ENCODE measurements at regions not wholly inside any gene's neighbourhood (a gene's known extent, or its start where the extent isn't known, plus 50 kb on each side); places are given as distances from the start of the nearest gene placed in this dataset.

DNA sequence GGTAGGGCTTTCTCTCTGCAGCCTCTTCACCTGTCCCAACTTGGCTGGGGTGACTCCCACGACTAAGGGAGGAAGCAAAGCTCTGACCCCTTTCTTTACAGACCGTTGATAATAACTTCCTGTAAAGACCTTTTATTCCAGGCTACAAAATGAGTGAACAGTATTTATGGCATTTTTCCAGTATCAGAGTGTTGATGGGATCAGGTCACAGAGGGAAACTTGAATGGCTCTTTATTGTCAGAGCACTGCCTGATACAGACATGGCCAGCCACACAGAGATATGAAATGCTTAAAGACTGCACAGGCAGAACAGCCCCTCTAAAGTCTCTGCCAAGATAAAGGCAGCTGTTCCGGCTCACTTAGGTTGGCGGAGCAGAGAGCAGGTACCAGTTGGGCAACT lies 1033.9 kb upstream of the NR2F2 start:
- no peak for DNase-seq

DNA sequence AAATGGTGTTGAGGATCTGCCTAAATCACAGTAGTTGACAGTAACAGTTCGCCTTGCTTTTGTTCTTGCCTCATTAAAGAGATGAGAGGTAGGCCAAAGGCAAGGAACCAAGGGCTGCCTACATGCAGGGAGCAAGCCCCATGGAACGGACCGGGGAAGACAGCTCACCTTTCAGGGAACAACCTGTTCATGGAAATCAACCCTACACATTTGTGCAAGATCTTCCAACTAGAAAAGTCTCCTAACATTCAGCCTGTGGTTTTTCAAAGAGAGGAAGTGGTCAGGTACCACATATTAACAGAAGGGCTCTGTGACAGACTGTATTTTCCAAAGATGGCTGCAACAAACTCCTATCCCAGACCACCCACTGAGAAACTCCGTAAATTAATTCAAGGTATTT lies 1031.8 kb upstream of the NR2F2 start:
- no peak for DNase-seq

GRCh38 chr15:95300958-95301357 lies 1029.5 kb upstream of the NR2F2 start:
- no peak for DNase-seq

DNA sequence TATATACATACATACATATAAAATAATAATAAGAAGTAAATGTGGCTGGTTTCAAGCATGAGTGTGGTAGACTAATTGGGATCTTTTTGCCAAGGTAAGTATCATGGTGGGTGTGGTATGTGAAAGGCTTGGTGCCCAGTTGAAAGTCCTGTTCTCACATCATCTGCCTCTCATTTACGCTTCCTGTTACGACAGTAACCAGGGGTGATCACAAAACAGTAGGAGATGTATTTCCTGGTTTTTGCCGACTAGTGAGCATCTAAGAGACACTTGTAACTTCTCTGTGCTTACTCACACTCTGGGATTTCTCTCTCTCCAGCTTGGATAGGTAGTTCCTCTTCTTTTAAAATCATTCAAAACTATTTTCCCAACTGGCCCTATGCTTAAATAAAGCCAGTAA lies 1028.3 kb upstream of the NR2F2 start:
- no peak for DNase-seq

GRCh38 chr15:95302809-95303208 lies 1027.7 kb upstream of the NR2F2 start:
- DNase-seq, result no peak

DNA sequence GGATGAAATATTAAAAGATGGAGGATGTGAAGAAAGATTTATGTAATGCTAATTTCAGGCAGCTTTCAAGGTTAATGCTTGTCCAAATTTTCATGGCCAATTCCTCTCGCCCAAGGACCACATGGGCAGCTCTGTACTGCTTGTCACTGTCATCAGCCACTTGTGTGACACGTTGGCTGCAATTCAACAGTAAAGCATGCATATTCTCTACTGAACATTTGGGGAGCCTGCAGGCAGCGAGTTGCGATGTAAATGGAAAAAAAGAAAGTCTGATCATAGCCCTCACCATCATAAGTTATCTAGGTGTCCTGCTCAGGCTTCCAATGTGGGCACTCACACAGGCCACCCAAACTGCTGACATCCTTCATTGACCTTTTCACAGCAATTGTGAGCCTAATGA lies 1026.8 kb upstream of the NR2F2 start:
- no peak for DNase-seq

DNA sequence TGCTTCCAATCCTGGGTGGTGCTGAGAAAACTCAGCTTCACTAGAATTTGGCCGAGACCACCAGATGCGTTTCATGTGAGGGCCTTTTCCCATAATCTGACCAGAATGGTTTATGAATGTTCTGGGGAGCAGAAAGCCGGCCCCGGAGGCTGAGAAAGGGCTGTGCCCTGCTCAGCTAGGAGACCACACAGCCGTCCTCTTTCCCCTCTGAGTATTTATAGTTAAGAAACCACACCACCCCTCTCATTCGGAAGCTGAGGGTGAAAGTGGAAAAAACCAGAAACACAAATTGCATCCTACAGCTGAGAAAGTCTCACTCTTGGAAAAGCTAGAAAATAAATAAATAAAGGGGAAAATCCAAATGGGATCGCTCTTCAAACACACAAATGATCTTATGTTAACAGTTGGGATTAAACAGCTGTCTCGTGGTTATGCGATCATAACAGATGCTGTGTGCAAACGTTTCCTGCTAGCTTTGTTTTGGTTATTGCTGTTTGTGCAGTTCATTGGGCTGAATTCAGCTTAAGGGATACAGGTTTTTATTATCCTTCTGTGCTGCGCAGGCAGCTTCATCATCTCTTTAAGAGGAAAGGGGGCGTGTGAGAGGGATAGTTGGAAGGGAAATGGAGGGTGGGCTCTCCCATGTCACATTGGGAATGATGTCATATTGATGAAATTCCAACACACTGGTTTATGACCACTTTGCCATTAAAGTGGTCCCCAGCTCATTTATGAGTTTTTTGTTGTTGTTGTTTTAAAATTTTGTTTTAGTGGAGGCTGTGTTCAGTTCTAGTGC lies 1026.2 kb upstream of the NR2F2 start:
- no peak for DNase-seq

- no peak for DNase-seq
Observed at GRCh38 chr15:95304947-95305400, 1025.5 kb upstream of the NR2F2 start.

DNA sequence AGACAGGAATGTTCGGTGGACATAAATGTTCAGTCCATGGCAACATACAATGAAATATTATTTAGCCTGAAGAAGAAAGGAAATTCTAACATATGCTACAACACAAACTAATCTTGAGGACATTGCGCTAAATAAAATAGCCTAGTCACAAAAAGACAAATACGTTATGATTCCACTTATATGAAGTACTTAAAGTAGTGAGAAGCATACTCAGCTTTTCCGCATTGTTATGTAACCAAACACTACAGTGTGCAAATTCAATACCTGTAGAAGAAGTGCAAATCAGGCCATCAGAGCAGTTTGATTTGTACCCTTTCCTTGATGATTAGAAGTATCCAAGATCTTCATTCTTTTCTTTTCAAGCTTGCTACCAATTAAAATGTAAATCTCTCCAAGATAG lies 1023.4 kb upstream of the NR2F2 start:
- no peak for DNase-seq

- no peak for DNase-seq
Observed at GRCh38 chr15:95319242-95319641, 1011.3 kb upstream of the NR2F2 start.

- no peak for DNase-seq
Observed at GRCh38 chr15:95323796-95324195, 1006.7 kb upstream of the NR2F2 start.

- DNase-seq, result no peak
Observed at GRCh38 chr15:95324656-95325055, 1005.8 kb upstream of the NR2F2 start.

GRCh38 chr15:95325763-95326404 lies 1004.6 kb upstream of the NR2F2 start:
- no peak for DNase-seq

DNA sequence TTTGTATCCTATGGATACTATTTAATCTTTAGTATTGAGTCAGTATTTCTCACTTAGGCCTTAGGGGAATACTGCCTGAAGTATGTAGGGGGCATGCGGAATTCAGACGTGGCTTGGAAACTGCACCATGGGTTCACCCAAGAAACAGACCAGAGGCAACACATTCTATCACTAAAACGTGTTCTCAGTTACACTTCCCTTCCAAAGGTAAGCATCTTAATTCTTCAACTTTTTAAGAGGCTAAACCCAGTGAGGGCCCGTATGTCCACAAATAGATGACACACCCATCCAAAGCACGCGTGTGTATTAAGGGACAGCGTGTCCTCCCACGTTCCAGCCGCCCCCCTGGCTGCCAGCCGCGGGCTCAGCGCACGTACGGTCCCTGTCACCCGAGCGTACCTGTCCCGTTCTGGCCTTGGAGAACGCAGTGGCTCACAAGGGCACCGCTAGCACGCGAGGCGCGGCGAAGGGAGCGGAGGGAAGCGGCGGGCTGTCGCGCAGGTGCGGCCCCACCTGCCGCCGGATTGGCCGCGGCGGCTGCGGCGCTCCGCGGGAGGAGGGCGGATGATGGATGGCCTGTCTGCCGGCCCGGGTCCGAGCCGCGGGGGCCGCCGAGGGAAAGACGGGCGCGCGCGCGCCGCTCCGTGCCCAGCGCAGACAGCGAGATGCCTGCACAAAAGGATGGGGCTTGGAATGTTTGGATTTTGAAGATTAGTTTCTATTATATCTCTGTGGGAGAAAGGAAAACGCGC lies 1003.9 kb upstream of the NR2F2 start:
- DNase-seq, result no peak

DNA sequence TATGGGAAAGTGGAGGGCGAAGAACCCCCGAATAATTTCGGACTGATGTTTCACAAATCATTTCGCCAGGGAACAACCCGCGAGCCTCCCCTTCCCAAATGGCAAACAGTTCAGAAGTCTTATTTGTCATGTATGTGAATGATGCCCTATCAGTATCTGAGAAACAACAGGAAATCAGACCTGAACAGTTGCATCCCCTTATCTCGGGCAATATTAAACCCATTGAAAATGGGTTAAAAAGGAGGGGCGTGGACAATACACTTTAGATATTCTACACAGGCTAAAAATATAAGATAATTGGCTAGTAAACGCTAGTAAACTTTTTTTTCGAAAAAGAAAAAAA lies 1003.3 kb upstream of the NR2F2 start:
- DNase-seq, result no peak

- no peak for DNase-seq
Observed at GRCh38 chr15:95327661-95328060, 1002.8 kb upstream of the NR2F2 start.

DNA sequence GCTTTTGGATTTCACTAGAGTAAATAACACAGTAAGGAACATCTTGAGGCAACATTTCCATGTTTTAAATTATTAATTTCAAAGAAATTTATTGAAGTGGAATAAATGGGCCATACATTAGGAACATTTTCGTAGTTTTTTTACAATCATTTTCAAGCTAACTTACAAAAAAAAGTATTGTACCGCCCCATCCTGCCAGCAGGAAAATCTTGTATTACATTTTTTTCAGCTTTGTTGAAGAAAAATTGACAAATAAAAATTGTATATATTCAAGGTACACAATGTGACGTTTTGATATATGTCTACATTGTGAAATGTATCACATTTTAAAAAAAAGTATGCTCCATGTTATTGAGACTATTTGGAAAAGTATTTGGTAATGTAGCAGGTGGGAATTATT lies 1001.9 kb upstream of the NR2F2 start:
- DNase-seq, result no peak

DNA sequence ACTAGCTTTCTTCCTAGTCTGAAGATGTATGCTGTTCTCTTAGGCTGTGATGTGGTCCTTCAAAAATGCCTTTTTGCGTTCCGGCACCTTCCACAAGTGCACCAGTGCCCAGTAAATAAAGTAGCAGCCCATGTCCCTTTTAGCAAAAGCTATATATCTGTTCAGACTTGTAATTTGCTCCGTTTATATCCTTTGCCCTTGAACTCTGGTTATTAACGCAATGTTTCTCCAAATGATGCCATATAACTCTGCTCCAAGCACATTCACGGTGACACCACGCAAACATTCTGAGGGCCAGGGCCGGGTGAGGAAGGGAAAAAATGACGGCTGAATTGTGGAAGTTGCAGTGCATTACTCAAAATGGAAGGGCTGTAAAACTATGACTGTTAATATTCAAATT lies 1001.1 kb upstream of the NR2F2 start:
- no peak for DNase-seq

DNA sequence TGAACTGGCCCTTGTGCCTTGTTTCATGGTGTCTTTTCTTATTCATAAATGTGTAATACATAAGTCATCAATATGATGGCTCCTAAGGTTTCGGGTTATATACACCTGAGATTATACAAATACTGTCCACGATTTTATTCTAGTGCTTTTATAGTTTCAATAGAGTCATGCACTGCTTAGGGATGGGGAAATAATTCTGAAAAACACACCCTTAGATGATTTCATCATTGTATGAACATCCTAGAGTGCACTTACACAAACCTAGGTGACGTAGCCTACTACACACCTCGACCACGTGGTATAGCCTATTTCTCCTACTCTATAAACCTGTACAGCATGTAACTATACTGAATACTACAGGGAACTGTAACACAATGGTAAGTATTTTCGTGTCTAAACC lies 988.8 kb upstream of the NR2F2 start:
- DNase-seq, result no peak

- no peak for DNase-seq
Observed at GRCh38 chr15:95345867-95346266, 984.6 kb upstream of the NR2F2 start.

DNA sequence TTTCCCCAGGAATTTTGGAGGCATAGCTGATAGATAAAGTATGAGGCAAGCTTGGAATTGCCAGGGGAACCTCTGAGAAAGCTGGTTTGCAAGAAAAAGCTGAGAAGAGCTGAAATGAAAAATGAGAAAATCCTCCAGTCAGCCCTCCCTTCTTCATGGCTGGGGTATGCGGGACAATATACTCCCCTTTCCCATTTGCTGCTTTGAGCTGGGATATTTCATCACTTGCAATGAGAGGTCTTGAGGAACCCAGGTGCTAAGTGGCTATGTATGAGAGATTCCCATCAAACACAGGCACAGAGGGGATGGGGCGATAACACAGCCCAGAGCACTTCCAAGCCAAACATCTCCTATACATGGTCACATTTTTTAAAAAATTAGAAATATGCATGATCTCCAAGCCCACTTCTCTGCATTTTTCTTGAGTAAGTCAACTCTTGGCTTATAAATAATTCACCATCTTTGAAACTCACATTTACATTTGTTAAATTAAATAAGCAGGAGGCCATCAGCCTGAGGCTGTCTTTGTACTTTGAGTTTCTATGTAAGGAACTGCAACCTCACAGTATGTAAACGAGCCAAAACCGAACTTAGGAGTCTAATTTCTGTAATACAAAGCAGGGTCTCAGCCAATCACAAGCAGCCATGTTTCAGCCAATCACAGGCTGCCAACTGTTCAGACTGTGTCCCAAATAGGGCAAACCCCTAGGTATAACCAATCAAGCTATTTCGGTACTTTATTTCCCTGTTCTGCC lies 983.6 kb upstream of the NR2F2 start:
- DNase-seq, result no peak

DNA sequence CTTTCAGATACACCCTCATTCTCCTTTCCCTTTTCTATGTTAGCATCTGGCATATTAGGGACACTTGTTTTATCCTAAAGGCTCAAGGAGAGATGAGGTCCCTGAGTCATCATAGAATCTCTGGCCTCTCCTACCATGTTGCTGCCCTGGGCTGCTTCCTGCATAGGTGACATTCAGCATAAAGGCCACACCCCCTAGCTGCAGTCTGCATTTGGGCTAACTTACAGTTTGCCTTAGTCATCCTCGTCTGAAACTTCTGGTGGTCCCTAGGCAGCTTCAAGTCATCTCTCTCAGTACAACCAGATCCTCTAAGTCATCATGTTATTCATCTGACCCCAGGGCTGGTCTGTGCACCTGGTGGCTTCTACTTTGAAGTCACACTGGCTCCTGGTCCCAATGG lies 982.7 kb upstream of the NR2F2 start:
- DNase-seq, result no peak

- DNase-seq, result no peak
Observed at GRCh38 chr15:95350908-95351307, 979.6 kb upstream of the NR2F2 start.

All from activated T-cell treated with anti-CD3 and anti-CD28 coated beads for 4 hours (primary cell).